Immature natural killer cell (primary cell): ENCODE measurements at regions not wholly inside any gene's neighbourhood (a gene's known extent, or its start where the extent isn't known, plus 50 kb on each side); places are given as distances from the start of the nearest gene placed in this dataset.

ENCODE experiments used
- DNase-seq, 3 donors: peaks; one replicate each; pipeline ENCODE4 v3.0.0; 2022; ENCODE audit warnings: mixed read lengths in 1 of 3
- H3K27ac Mint-ChIP-seq, 6 donors: one replicate each; pipeline ENCODE4 v1.8.0; 2020; ENCODE audit warnings: mixed read lengths in 6 of 6, mild to moderate bottlenecking in 5 of 6, inconsistent platforms in 4 of 6, moderate library complexity in 3 of 6
- H3K27me3 Mint-ChIP-seq, 3 donors: one replicate each; pipeline ENCODE4 v1.8.0; 2020 to 2021; ENCODE audit warnings: low read depth in 3 of 3, mild to moderate bottlenecking in 3 of 3, mixed read lengths in 3 of 3, moderate library complexity in 3 of 3, inconsistent platforms in 1 of 3
- H3K36me3 Mint-ChIP-seq, 3 donors: one replicate each; pipeline ENCODE4 v1.8.0; 2020; ENCODE audit warnings: mixed read lengths in 3 of 3, inconsistent platforms in 2 of 3, mild to moderate bottlenecking in 2 of 3
- H3K4me1 Mint-ChIP-seq, 2 donors: one replicate each; pipeline ENCODE4 v1.8.0; 2020; ENCODE audit warnings: inconsistent platforms in 2 of 2, mild to moderate bottlenecking in 2 of 2, mixed read lengths in 2 of 2, moderate library complexity in 1 of 2
- H3K4me3 Mint-ChIP-seq, 5 donors: one replicate each; pipeline ENCODE4 v1.8.0; 2020; ENCODE audit warnings: mild to moderate bottlenecking in 5 of 5, mixed read lengths in 5 of 5, inconsistent platforms in 3 of 5, moderate library complexity in 3 of 5
- H3K9me3 Mint-ChIP-seq, 6 donors: one replicate each; pipeline ENCODE4 v1.8.0; 2020; ENCODE audit warnings: mild to moderate bottlenecking in 6 of 6, mixed read lengths in 6 of 6, inconsistent platforms in 4 of 6, moderate library complexity in 3 of 6

DNA sequence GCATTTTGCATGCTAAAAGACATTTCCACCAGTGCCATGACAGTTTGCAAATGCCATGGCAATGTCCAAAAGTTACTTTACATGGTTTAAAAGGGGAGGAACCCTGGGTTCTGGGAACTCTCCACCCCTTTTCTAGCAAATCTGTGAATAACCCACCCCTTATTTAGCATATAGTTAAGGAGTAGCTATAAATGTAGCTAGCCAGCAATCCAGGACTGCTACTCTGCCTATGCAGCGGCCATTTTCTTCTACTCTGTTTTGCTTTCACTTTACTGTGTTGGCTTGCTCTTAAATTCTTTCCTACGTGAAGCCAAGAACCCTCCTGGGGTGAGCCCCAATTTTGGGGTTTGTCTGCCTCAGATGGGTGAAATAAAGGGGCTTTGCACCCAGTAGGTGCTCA, 141.0 kb downstream of the PTPN11 start:
- Mint-ChIP-seq H3K4me3 (no peak overlapping the region), H3K4me1 (no peaks in the 10 kb centered on the region), H3K27me3 (peaks cover 5 to 9% (median 5%) of the 10 kb centered on the region in 3 donors), H3K36me3 (no peaks in the 10 kb centered on the region), H3K27ac (no peak overlapping the region), H3K9me3 (no peaks in the 10 kb centered on the region)
- no peak for DNase-seq

DNA sequence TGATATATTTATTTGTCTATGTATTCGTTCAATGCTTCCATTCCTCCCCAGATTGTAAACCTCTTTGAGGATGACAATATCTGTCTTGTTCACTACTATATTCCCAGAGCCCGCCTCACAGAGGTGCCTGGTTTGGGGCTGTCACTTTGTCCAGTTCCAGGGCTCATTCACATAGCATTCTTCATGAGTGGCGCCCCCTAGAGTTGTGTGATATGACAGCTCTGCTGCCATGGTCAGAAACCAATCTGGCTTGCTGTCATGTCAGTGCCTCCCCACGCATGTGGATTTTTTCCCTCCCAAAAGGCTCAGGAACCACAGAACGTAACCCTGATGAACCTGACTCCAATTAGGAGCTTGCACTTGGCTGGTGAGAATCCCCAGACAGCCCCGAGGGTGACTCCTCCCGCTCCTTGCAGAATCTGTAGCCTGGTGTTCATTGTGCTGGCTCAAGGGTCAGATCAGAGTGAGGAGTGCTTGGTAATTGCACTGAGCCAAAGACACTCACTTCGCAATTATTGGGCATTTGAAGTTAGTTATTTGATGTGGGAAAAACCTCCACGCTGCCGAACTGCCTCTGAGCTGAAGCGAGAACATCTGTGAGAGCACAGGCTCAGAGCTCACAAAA, 145.5 kb downstream of the PTPN11 start:
- DNase-seq = no peak
- no peaks in the 10 kb centered on the region for H3K36me3 Mint-ChIP-seq
- no peak overlapping the region for H3K4me3 Mint-ChIP-seq
- H3K4me1 Mint-ChIP-seq = no peaks in the 10 kb centered on the region
- no peak overlapping the region for H3K27ac Mint-ChIP-seq
- H3K27me3 Mint-ChIP-seq = peaks cover 4 to 6% (median 6%) of the 10 kb centered on the region in 3 donors
- peaks cover 0 to 3% (median 0%) of the 10 kb centered on the region in 6 donors for H3K9me3 Mint-ChIP-seq

DNA sequence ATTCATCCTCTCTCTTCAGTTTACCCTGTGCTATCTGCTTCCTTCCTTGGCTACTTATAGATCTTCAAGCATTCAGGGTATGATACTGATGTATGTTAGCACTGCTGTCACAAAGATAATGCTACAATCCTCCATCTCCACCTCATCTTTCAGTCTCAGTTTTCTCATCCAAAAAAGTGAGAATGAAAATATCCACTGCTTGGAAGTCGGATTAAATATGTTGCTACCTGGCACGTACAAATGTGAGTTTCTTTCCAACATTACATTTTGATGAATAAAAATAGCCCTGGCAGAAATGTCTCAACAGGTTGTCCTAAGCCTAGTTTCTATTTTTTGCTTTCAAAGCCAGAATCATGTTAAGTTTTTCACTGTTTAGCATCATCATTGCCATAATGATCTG, 149.9 kb downstream of the PTPN11 start:
- Mint-ChIP-seq H3K4me1 (no peaks in the 10 kb centered on the region), H3K27ac (no peak overlapping the region), H3K9me3 (peaks cover 0 to 3% (median 0%) of the 10 kb centered on the region in 6 donors), H3K4me3 (no peak overlapping the region), H3K27me3 (peaks cover 2 to 10% (median 10%) of the 10 kb centered on the region in 3 donors), H3K36me3 (no peaks in the 10 kb centered on the region)
- no peak for DNase-seq

DNA sequence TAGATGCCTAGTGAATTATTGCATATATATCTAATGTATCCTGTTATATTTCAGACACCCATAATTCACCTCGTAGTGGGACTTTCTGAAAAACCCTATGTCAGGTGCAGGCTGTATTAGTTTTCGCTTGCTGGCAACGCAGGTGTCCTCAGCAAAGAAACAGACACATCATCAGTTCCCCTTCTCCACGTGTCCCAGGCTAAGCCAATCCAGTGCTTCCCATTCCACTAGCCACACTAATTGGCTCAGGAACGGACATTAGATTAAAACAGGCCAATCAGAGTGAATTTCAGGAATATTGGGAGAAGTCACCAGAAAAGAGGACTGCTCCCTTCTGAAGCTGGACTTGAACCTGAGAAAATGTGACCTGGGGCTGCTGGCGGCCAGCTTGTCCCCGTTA, 151.3 kb downstream of the PTPN11 start:
- H3K27me3 Mint-ChIP-seq = peaks cover 2 to 8% (median 6%) of the 10 kb centered on the region in 3 donors
- peaks cover 0 to 3% (median 0%) of the 10 kb centered on the region in 6 donors for H3K9me3 Mint-ChIP-seq
- H3K4me3 Mint-ChIP-seq = no peak overlapping the region
- no peak overlapping the region for H3K27ac Mint-ChIP-seq
- H3K36me3 Mint-ChIP-seq = no peaks in the 10 kb centered on the region
- no peaks in the 10 kb centered on the region for H3K4me1 Mint-ChIP-seq
- DNase-seq = no peak

DNA sequence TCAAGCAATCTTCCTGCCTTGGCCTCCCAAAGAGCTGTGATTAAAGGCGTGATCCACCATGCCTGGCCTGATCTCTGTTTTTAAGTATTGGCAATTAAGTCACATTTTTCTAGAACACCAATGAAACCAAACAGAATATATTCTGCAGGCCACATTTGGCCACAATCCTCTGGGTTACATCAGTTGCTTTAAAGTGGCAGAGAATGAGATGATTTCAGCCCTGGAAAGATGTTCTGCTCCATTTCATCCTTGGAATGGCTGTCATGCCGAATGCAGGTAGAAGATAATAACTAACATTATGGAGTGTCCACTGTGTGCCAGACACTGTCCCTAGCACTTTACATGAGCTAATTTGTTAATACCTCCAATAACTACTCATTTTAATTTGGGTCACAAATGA, 154.4 kb downstream of the PTPN11 start:
- Mint-ChIP-seq H3K36me3 (no peaks in the 10 kb centered on the region), H3K4me1 (no peaks in the 10 kb centered on the region), H3K27ac (no peak overlapping the region), H3K9me3 (peaks cover 0 to 3% (median 0%) of the 10 kb centered on the region in 6 donors), H3K27me3 (peaks cover 0 to 8% (median 6%) of the 10 kb centered on the region in 3 donors), H3K4me3 (no peak overlapping the region)
- no peak for DNase-seq

DNA sequence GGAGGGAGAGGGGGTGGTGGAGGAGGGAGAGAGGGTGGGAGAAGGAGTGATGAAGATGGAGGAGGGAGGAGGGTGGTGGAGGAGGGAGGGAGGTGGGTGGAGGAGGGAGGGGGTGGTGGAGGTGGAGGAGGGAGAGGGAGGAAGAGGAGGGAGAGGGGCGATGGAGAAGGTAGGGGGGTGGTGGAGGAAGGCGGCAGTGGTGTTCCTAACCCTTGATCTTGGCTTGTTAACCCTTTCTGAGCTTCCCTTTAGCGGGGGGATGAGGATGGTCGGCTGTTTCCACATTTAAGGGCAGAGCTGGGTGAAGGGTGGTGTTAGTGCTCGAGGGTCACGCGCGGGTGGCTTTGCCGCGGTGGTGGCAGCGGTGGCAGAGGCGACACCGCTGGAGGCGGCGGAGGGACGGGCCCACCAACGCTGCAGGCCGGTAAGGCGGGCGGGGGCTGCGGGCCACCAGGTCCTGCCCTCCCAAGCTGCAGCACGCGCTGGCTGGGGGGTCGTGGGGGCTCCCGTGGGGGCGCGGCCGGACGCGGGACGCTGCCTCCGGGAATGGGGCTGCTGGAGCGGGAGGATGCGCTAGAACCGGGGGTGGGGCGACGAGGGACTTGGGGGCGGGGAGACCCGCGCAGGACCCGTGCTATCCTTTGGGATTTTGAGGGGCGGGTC, 156.3 kb downstream of the PTPN11 start:
- H3K4me3 Mint-ChIP-seq = no peak overlapping the region
- no peaks in the 10 kb centered on the region for H3K36me3 Mint-ChIP-seq
- H3K27me3 Mint-ChIP-seq = peaks cover 1 to 9% (median 6%) of the 10 kb centered on the region in 3 donors
- DNase-seq = no peak
- H3K4me1 Mint-ChIP-seq = no peaks in the 10 kb centered on the region
- H3K9me3 Mint-ChIP-seq = no peaks in the 10 kb centered on the region
- no peak overlapping the region for H3K27ac Mint-ChIP-seq

DNA sequence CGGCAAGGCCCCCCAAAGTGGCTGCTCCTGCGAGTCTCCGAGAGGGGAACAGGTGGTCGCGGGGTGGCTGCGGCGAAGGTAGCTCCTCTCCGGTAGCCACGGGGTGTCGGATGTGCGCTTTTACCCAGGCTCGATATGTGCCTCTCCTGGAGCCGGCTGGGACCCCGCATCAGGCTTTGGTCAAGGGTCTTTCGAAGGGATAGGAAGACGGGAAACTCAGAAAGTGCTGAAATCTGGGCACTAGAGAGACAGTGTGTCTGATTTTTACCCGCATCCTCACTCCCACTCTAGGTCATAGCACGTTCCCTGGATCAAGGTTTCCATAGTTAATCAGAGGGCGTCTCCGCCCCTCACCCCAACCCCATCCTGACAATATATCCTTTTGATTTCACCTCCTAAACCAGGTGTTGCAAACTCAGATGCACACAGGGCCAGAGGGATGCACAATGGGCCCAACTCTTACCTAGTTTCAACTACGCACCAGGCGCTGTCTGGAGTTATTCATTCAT, 156.9 kb downstream of the PTPN11 start:
- no peak for DNase-seq
- Mint-ChIP-seq H3K36me3 (no peaks in the 10 kb centered on the region), H3K9me3 (no peaks in the 10 kb centered on the region), H3K4me1 (no peaks in the 10 kb centered on the region), H3K27me3 (peaks cover 1 to 9% (median 6%) of the 10 kb centered on the region in 3 donors), H3K27ac (no peak overlapping the region), H3K4me3 (no peak overlapping the region)

DNA sequence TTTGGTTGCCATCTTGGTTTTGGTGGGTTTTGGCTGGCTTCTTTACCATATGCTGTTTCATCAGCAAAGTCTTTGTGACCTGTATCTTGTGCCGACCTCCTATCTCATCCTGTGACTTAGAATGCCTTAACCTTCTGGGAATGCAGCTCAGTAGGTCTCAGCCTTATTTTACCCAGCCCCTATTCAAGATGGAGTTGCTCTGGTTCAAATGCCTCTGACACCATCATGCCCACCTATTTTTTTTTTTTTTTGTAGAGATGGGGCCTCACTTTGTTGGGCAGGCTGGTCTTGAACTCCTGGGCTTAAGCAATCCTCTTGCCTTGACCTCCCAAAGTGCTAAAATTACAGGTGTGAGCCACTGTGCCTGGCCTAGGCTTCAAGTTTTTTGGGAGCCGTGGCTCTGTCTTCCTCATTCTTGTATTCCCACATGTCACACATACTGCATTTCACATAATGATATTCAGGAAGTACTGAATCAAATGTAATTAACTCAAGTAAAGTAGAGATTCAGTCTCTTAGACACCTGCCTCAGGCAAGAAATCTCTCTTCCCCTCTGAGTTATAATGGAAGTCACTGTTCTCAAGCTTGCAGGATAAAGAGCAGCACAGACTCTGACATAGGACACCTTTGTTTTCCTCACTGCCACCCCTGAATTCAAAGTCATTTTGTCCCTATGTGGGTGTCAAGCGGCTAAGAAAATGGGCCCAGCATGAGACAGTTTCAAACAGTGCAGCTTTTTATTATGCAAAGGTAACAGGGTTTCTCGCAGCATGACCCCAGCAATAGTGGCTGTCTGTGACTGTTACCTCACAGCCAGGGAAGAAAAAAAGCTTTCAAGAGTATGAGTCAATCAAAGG, 159.0 kb downstream of the PTPN11 start:
- no peaks in the 10 kb centered on the region for H3K9me3 Mint-ChIP-seq
- no peaks in the 10 kb centered on the region for H3K36me3 Mint-ChIP-seq
- no peak overlapping the region for H3K4me3 Mint-ChIP-seq
- H3K27me3 Mint-ChIP-seq = peaks cover 0 to 7% (median 4%) of the 10 kb centered on the region in 3 donors
- no peak overlapping the region for H3K27ac Mint-ChIP-seq
- no peaks in the 10 kb centered on the region for H3K4me1 Mint-ChIP-seq
- no peak for DNase-seq

DNA sequence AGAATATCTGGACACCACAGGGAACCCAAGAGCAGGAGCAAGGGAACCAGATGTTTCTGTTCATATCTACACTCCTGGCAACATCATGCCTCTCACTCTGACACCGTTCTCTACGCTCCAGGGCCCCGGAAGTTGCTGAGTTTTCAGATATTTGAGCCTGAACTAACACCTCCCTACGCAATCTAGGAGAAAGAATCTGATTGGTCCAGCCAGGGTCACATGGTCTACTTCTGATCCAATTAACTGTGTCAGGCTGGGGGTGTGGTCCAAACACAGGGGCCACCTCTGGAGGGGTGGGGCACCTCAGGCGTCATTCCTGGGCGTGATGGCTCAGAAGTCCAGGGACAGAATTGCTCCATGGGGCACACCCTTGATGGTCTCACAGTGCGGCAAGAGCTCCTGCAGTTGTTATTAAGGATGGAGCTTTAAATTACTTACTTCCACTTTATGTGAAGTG, 165.5 kb downstream of the PTPN11 start:
- Mint-ChIP-seq H3K4me3 (no peak overlapping the region), H3K27me3 (peaks cover 4 to 6% (median 6%) of the 10 kb centered on the region in 3 donors), H3K4me1 (no peaks in the 10 kb centered on the region), H3K27ac (no peak overlapping the region), H3K9me3 (no peaks in the 10 kb centered on the region), H3K36me3 (no peaks in the 10 kb centered on the region)
- DNase-seq = no peak

DNA sequence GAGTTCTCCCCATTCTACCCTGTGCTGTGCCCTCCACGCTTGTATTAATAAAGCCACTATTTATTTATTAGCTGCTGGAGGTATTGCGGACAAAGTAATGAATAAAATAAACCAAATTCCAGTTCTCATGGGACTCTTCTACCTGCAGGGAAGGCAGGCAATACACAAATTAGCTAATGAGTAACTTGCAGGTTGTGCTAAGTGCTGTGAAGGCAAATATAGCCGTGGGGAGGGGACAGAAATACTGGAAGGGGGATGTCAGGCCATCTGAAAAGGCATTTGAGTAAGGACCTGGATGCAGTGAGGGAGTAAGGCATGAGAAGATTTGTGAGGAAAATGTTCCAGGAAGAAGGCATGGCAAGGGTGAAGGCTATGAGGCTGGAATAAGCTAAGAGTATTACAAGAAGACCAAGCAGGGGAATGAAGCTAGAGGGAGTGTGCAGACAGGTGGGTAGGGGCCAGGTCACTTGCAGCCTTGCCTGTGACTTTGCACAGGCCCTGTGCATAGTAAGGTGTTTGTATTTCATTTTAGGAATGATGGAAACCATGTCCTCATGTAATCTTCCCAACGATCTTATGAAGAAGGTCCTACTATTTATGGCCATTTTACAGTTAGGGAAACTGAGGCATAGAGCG, 167.5 kb downstream of the PTPN11 start:
- Mint-ChIP-seq H3K4me3 (no peak overlapping the region), H3K36me3 (no peaks in the 10 kb centered on the region), H3K27me3 (peaks cover 4 to 5% (median 4%) of the 10 kb centered on the region in 3 donors), H3K9me3 (no peaks in the 10 kb centered on the region), H3K27ac (no peak overlapping the region), H3K4me1 (no peaks in the 10 kb centered on the region)
- DNase-seq = no peak

DNA sequence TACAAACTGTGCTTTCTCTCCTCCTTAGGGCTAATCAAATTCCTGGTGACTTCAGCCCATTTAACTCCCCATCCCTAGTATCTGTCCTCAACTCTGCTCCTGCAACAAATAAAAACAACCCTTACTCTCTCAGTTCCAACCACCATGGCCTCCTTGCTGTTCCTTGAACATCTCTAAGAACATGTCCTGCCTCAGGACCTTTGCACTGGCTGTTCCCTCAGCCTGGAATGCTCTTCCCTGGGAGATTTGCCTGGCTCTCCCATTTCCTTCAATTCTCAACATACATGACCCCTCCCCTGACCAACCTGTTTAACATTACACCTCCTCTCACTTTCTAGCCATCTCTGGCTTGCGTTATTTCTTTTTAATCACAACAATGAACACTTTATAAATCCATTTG, 170.5 kb downstream of the PTPN11 start:
- H3K27me3 Mint-ChIP-seq = peaks cover 2 to 4% (median 4%) of the 10 kb centered on the region in 3 donors
- H3K4me3 Mint-ChIP-seq = no peak overlapping the region
- no peaks in the 10 kb centered on the region for H3K4me1 Mint-ChIP-seq
- no peak for DNase-seq
- no peaks in the 10 kb centered on the region for H3K9me3 Mint-ChIP-seq
- H3K27ac Mint-ChIP-seq = no peak overlapping the region
- no peaks in the 10 kb centered on the region for H3K36me3 Mint-ChIP-seq

DNA sequence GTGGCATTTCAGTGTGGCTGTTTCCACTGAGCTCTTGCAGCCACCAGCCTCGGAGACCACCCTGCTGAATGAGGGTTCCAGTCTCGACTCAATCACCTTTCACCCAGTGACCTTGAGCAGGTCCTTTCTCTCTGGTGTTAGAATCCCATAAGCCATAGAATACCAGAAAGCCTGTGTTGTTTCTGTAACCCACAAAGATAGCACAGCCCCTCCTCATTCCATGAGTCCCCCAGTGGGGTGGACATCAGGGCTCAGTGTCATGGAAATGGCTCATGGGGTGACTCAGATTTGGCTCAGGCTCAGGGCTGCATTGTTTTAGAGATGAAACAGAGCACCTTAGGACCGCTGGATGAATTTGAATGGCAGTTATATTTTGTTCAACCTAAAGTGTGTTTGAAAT, 171.5 kb downstream of the PTPN11 start:
- no peak for DNase-seq
- Mint-ChIP-seq H3K9me3 (no peaks in the 10 kb centered on the region), H3K27me3 (peaks cover 0 to 6% (median 4%) of the 10 kb centered on the region in 3 donors), H3K27ac (no peak overlapping the region), H3K36me3 (no peaks in the 10 kb centered on the region), H3K4me1 (no peaks in the 10 kb centered on the region), H3K4me3 (no peak overlapping the region)

DNA sequence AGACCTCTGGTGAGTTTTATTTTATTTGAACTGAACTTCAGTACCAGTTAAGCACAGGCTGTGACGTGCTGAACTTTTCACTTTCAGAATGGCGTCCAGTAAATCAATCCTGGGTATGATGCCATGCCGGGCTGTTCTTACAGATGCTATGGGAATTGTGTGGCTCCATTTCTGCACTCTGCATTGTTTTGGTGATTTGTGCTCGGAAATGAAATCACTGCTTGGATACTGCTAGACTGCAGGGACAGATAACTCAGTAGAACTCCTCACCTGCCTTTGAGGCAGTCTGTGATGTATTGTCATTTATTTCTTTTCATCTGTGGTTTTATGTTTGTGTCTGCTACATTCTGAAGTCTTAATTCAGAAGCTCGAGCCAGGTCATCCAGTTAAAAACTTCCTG, 172.7 kb downstream of the PTPN11 start:
- Mint-ChIP-seq H3K4me1 (no peaks in the 10 kb centered on the region), H3K27me3 (peaks cover 0 to 7% (median 4%) of the 10 kb centered on the region in 3 donors), H3K9me3 (no peaks in the 10 kb centered on the region), H3K27ac (no peak overlapping the region), H3K4me3 (no peak overlapping the region), H3K36me3 (no peaks in the 10 kb centered on the region)
- no peak for DNase-seq
